Suprapubic skin (tissue), 4 donors: ENCODE measurements at regions not wholly inside any gene's neighbourhood (a gene's known extent, or its start where the extent isn't known, plus 50 kb on each side); places are given as distances from the start of the nearest gene placed in this dataset.
"Not testable (repeated sequence)": the region's sequence is repeated elsewhere in the genome, so short reads cannot be mapped to it uniquely, and the experiment has no call there.

ENCODE experiments used
- DNase-seq, 2 donors: peaks; one replicate each; pipeline ENCODE4 v3.0.0-alpha.2; 2019; ENCODE audit warnings: low spot score in 2 of 2
- H3K27ac ChIP-seq: fragments of 200-600 bp; sonication (generic); one replicate; pipeline ENCODE4 v1.5.1; 2019
- H3K27me3 ChIP-seq: fragments of 200-600 bp; sonication (generic); one replicate; pipeline ENCODE4 v1.5.1; 2019
- H3K36me3 ChIP-seq: fragments of 200-600 bp; sonication (generic); one replicate; pipeline ENCODE4 v1.5.1; 2019
- H3K4me1 ChIP-seq: fragments of 200-600 bp; sonication (generic); one replicate; pipeline ENCODE4 v1.5.1; 2019
- H3K4me3 ChIP-seq: fragments of 200-600 bp; sonication (generic); one replicate; pipeline ENCODE4 v1.5.1; 2019; ENCODE audit warnings: mild to moderate bottlenecking
- H3K9me3 ChIP-seq: fragments of 200-600 bp; sonication (generic); one replicate; pipeline ENCODE4 v1.5.1; 2019
- CTCF ChIP-seq, 2 donors: fragments of 200-600 bp in 1 of 2; fragments of 450-650 bp in 1 of 2; sonication (generic) in 1 of 2; IDR thresholded peaks; one replicate each; pipeline ENCODE4 v1.5.1; 2016 to 2019; ENCODE audit warnings: antibody characterized with exemption in 2 of 2, mild to moderate bottlenecking in 1 of 2, moderate library complexity in 1 of 2
- EP300 ChIP-seq: sonication (generic); formaldehyde crosslinking; IDR thresholded peaks from one replicate; pipeline ENCODE4 v1.6.1; 2017; ENCODE audit warnings: antibody characterized with exemption
- POLR2A ChIP-seq, 2 donors: fragments of 450-650 bp; IDR thresholded peaks; one replicate each; pipeline ENCODE4 v1.6.1; 2017; ENCODE audit warnings: antibody characterized with exemption in 2 of 2, mild to moderate bottlenecking in 2 of 2, moderate library complexity in 2 of 2
- POLR2AphosphoS5 ChIP-seq, 3 donors: sonication (generic); formaldehyde crosslinking; IDR thresholded peaks; one replicate each; pipeline ENCODE4 v1.6.1; 2017; ENCODE audit warnings: antibody characterized with exemption in 3 of 3
- WGBS: methylation state at CpG from one replicate; pipeline ENCODE4 v1.1.5; 2018; 5-methylcytosine and 5-hydroxymethylcytosine counted together

- H3K36me3 ChIP-seq, result no peaks in the 10 kb centered on the region
- H3K4me1 ChIP-seq, result no peaks in the 10 kb centered on the region
- no peak overlapping the region for H3K4me3 ChIP-seq
- H3K9me3 ChIP-seq, result no peaks in the 10 kb centered on the region
- TF ChIP-seq EP300 (no peak), POLR2A (IDR thresholded peaks at IDR 0.05) (no peak), POLR2AphosphoS5 (IDR thresholded peaks at IDR 0.05) (no peak), CTCF (IDR thresholded peaks at IDR 0.05) (no peak)
- H3K27me3 ChIP-seq, result no peaks in the 10 kb centered on the region
- no peak for DNase-seq
- 94% methylated on average over 2 of the region's 4 CpGs for WGBS
- H3K27ac ChIP-seq, result no peak overlapping the region
Measured at GRCh38 chr20:22732751-22733150, 148.4 kb upstream of the FOXA2 start.

DNA sequence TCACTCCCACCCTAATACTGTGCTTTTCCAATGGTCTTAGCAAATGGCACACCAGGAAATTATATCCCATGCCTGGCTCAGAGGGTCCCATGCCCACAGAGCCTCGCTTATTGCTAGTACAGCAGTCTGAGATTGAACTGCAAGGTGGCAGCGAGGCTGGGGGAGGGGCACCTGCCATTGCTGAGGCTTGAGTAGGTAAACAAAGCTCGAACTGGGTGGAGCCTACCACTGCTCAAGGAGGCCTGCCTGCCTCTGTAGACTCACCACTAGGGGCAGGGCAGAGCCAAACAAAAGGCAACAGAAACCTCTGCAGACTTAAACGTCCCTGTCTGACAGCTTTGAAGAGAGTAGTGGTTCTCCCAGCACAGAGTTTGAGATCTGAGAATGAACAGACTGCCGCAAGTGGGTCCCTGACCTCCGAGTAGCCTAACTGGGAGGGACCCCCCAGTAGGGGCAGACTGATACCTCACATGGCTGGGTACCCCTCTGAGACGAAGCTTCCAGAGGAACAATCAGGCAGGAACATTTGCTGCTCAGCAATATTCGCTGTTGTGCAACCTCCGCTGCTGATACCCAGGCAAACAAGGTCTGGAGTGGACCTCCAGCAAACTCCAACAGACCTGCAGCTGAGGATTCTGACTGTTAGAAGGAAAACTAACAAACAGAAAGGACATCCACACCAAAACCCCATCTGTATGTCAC is 150.7 kb upstream of the FOXA2 start:
- TF ChIP-seq CTCF (IDR thresholded peaks at IDR 0.05), result peak in 1 of 2 donors; percentile 28
- H3K27me3 ChIP-seq, H3K27ac ChIP-seq, H3K36me3 ChIP-seq, H3K9me3 ChIP-seq, DNase-seq, H3K4me1 ChIP-seq, H3K4me3 ChIP-seq: not testable (repeated sequence)
- WGBS, result 71% methylated on average over 9 of the region's 9 CpGs

- Histone ChIP-seq H3K27me3 (no peaks in the 10 kb centered on the region), H3K9me3 (no peaks in the 10 kb centered on the region), H3K4me3 (no peak overlapping the region), H3K27ac (no peak overlapping the region), H3K4me1 (no peaks in the 10 kb centered on the region), H3K36me3 (no peaks in the 10 kb centered on the region)
- no peak for TF ChIP-seq POLR2A (IDR thresholded peaks at IDR 0.05)
- no peak for TF ChIP-seq CTCF (IDR thresholded peaks at IDR 0.05)
- no peak for TF ChIP-seq POLR2AphosphoS5 (IDR thresholded peaks at IDR 0.05)
- TF ChIP-seq EP300, result no peak
- WGBS, result 82% methylated on average over 2 of the region's 2 CpGs
- DNase-seq, result no peak
Measured at GRCh38 chr20:22740829-22741228, 156.5 kb upstream of the FOXA2 start.

DNA sequence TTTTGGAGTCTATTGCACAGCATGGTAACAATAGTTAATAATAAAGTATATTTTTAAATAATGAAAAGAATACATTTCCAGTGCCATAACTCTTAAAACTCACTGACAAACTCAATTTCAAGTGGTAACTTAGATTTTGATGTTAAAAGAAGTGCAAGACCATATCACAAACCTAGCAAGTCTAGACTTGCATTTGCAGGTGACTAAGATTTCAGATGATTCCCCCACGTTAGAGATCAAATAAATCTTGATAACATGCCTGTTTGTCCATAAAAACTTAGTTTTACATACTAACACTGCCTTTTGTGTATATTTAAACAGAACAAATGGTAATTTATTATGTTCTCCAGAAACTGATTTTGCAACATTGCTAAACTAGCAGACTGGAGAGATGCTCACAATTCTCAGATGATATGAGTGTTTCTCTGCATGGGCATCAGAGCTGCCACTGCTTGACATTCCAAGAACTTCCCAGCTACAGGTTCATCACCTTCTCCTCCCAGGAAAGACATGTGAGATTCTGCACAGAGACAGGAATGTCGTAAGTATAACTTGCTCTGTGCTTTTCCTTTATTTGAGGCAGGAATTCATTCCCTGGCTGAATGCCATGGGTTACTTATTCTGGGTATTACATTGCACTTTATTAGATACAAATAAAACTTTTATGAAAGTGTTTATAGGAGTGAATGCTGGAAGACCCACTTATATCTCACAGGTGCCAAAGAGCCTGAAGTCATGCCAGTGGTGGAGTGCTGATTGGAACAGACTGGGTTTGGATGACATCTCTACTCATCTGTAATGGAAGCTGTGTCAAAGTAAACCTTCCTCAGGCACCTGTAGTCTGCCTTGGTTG is 160.2 kb upstream of the FOXA2 start:
- no peaks in the 10 kb centered on the region for H3K36me3 ChIP-seq
- no peaks in the 10 kb centered on the region for H3K4me1 ChIP-seq
- H3K9me3 ChIP-seq, result no peaks in the 10 kb centered on the region
- DNase-seq, result no peak
- no peaks in the 10 kb centered on the region for H3K27me3 ChIP-seq
- TF ChIP-seq CTCF (IDR thresholded peaks at IDR 0.05) (no peak), POLR2A (IDR thresholded peaks at IDR 0.05) (no peak), EP300 (no peak), POLR2AphosphoS5 (IDR thresholded peaks at IDR 0.05) (no peak)
- 32% methylated on average over 2 of the region's 2 CpGs for WGBS
- H3K27ac ChIP-seq, result no peak overlapping the region
- H3K4me3 ChIP-seq, result no peak overlapping the region

GRCh38 chr20:22745194-22745500 is 160.8 kb upstream of the FOXA2 start:
- no peak overlapping the region for H3K27ac ChIP-seq
- H3K4me1 ChIP-seq, result no peaks in the 10 kb centered on the region
- no peak overlapping the region for H3K4me3 ChIP-seq
- no peaks in the 10 kb centered on the region for H3K36me3 ChIP-seq
- no peaks in the 10 kb centered on the region for H3K27me3 ChIP-seq
- TF ChIP-seq POLR2A (IDR thresholded peaks at IDR 0.05) (no peak), CTCF (IDR thresholded peaks at IDR 0.05) (no peak), EP300 (no peak), POLR2AphosphoS5 (IDR thresholded peaks at IDR 0.05) (no peak)
- DNase-seq, result no peak
- 33% methylated on average over 1 of the region's 1 CpG for whole genome bisulfite sequencing
- H3K9me3 ChIP-seq, result no peaks in the 10 kb centered on the region
